Panc1 (cell line): ENCODE measurements at regions not wholly inside any gene's neighbourhood (a gene's known extent, or its start where the extent isn't known, plus 50 kb on each side); places are given as distances from the start of the nearest gene placed in this dataset.

Source experiments
- ATAC-seq: fragments of 200-7000 bp; cut with Tn5 transposase; 2 replicates; pipeline ENCODE4 v1.9.1; 2020; ENCODE audit warnings: mild to moderate bottlenecking, moderate library complexity
- BruUV-seq: library from RNA; stranded (reverse); fragments of 400-500 nt; replicated peaks from 2 replicates; lab custom pipeline; 2021; lab: Mats Ljungman, UMichigan
- CTCF ChIA-PET: fragments of 300-600 bp; sonication (Branson Sonifier 250); formaldehyde crosslinking; loops from one replicate; lab custom pipeline; 2022; ENCODE audit warnings: antibody characterized with exemption; lab: Charles Lee
- POLR2A ChIA-PET: fragments of 300-600 bp; sonication (Branson Sonifier 250); formaldehyde crosslinking; loops from one replicate; lab custom pipeline; 2022; ENCODE audit warnings: antibody characterized with exemption; lab: Charles Lee
- DNase-seq: peaks from one replicate; pipeline ENCODE4 v3.0.0-alpha.2; 2010; ENCODE audit warnings: low read depth, low spot score
- H3K27ac ChIP-seq: 2 replicates; pipeline ENCODE4 v1.5.1; 2011; ENCODE audit warnings: mild to moderate bottlenecking, low read length, inconsistent platforms
- H3K27me3 ChIP-seq: fragments of 200-500 bp; sonication (Bioruptor generic); 2 replicates; pipeline ENCODE4 v1.6.0; 2014; ENCODE audit warnings: low read length, inconsistent platforms; ENCODE audit not compliant: control insufficient read depth, insufficient read depth
- H3K36me3 ChIP-seq: fragments of 200-500 bp; sonication (Bioruptor generic); 2 replicates; pipeline ENCODE4 v1.5.1; 2014; ENCODE audit warnings: inconsistent platforms, mild to moderate bottlenecking, low read length, moderate library complexity; ENCODE audit not compliant: control insufficient read depth, insufficient read depth
- H3K4me1 ChIP-seq: 2 replicates; pipeline ENCODE4 v1.5.1; 2011; ENCODE audit warnings: inconsistent platforms, mild to moderate bottlenecking, low read length, moderate library complexity; ENCODE audit not compliant: control insufficient read depth, insufficient read depth
- H3K4me3 ChIP-seq, 2 experiments: 2 replicates each; pipeline ENCODE4 v1.5.1; 2011 to 2012; ENCODE audit warnings: low read depth in 2 of 2, low read length in 2 of 2, mild to moderate bottlenecking in 2 of 2, inconsistent platforms in 1 of 2, moderate library complexity in 1 of 2
- H3K9me3 ChIP-seq: fragments of 200-500 bp; sonication (Bioruptor generic); 2 replicates; pipeline ENCODE4 v1.5.1; 2014; ENCODE audit warnings: low read depth, mild to moderate bottlenecking, inconsistent platforms, low read length, moderate library complexity; ENCODE audit not compliant: control insufficient read depth, insufficient read depth
- CTCF ChIP-seq: fragments of 450-650 bp; IDR thresholded peaks from 2 replicates; pipeline ENCODE4 v1.5.1; 2017; ENCODE audit warnings: mild to moderate bottlenecking
- POLR2AphosphoS5 ChIP-seq: IDR thresholded peaks from 2 replicates; pipeline ENCODE4 v1.6.1; 2012; ENCODE audit warnings: mild to moderate bottlenecking, low read depth, low read length, moderate library complexity
- REST ChIP-seq, 2 experiments: IDR thresholded peaks; 2 replicates each; pipeline ENCODE4 v1.6.1; 2011 to 2012; ENCODE audit warnings: low read depth in 2 of 2, control low read depth in 1 of 2, low read length in 1 of 2, mild to moderate bottlenecking in 1 of 2, moderate library complexity in 1 of 2; ENCODE audit not compliant: insufficient read depth in 1 of 2
- SIN3A ChIP-seq: IDR thresholded peaks from 2 replicates; pipeline ENCODE4 v1.6.1; 2012; ENCODE audit warnings: low read depth, mild to moderate bottlenecking, low read length, moderate library complexity, borderline replicate concordance; ENCODE audit not compliant: insufficient read depth
- TCF7L2 ChIP-seq: IDR thresholded peaks from 2 replicates; pipeline ENCODE4 v1.6.1; 2011; ENCODE audit warnings: mild to moderate bottlenecking, low read depth, low read length, inconsistent platforms
- in situ Hi-C: cut with HindIII; loops from 2 replicates; pipeline ENCODE4 v1.10.0; 2016; ENCODE audit warnings: low sequenced_read_pairs, low pct_unique_long_range_greater_than_20kb
- intact Hi-C: fragments of 100-400 bp; cut with micrococcal nuclease; formaldehyde crosslinking; loops from one replicate; pipeline ENCODE4 v1.10.0; 2022; ENCODE audit not compliant: unreplicated experiment

- intact Hi-C loops: no loop called here
- Histone ChIP-seq H3K9me3 (no peaks in the 10 kb centered on the region; the same call in 1 of the 2 replicates), H3K4me3 (no peak overlapping the region), H3K36me3 (no peaks in the 10 kb centered on the region), H3K27ac (no peak overlapping the region), H3K27me3 (no peaks in the 10 kb centered on the region), H3K4me1 (no peaks in the 10 kb centered on the region)
- no TSS peak for BruUV-seq
- DNase-seq (no peak), ATAC-seq (no peak)
- in situ Hi-C loops: no loop called here
- ChIA-PET POLR2A (no interaction called here), CTCF (no interaction called here)
- TF ChIP-seq REST (IDR thresholded peaks at IDR 0.05; ENCODE audit: insufficient read depth in 1 of 2, low read depth in 2 of 2, low read length in 1 of 2) (no peak), TCF7L2 (no peak), SIN3A (no peak), CTCF (no peak)
Measured at GRCh38 chr13:62167650-62168172, 752.1 kb upstream of the PCDH20 start.

- Histone ChIP-seq H3K36me3 (no peaks in the 10 kb centered on the region), H3K9me3 (no peaks in the 10 kb centered on the region; the same call in 1 of the 2 replicates), H3K4me1 (no peaks in the 10 kb centered on the region), H3K4me3 (no peak overlapping the region), H3K27me3 (no peaks in the 10 kb centered on the region), H3K27ac (no peak overlapping the region)
- TF ChIP-seq SIN3A (no peak), CTCF (no peak), POLR2AphosphoS5 (no peak), TCF7L2 (no peak), REST (IDR thresholded peaks at IDR 0.05; ENCODE audit: insufficient read depth in 1 of 2, low read depth in 2 of 2, low read length in 1 of 2) (no peak)
- CTCF ChIA-PET: no interaction called here
- POLR2A ChIA-PET: no interaction called here
- no peak for ATAC-seq
- no peak for DNase-seq
- intact Hi-C loops: no loop called here
- BruUV-seq: no TSS peak
- in situ Hi-C loops: no loop called here
Measured at GRCh38 chr13:62162860-62163259, 747.2 kb upstream of the PCDH20 start.
